Loucy (cell line): ENCODE measurements at regions not wholly inside any gene's neighbourhood (a gene's known extent, or its start where the extent isn't known, plus 50 kb on each side); places are given as distances from the start of the nearest gene placed in this dataset.

Experiments
- EZH2phosphoT487 ChIP-seq: fragments of 200-600 bp; IDR thresholded peaks from 2 replicates; pipeline ENCODE4 v1.6.1; 2018; ENCODE audit warnings: antibody characterized with exemption, mild to moderate bottlenecking, moderate library complexity, borderline replicate concordance
- TF ChIP-seq, protein P1 (sequence below): fragments of 200-600 bp; sonication (generic); conservative IDR thresholded peaks from 2 replicates; pipeline ENCODE4 v1.5.1; 2014; ENCODE audit warnings: mild to moderate bottlenecking, antibody characterized with exemption, low read length

DNA sequence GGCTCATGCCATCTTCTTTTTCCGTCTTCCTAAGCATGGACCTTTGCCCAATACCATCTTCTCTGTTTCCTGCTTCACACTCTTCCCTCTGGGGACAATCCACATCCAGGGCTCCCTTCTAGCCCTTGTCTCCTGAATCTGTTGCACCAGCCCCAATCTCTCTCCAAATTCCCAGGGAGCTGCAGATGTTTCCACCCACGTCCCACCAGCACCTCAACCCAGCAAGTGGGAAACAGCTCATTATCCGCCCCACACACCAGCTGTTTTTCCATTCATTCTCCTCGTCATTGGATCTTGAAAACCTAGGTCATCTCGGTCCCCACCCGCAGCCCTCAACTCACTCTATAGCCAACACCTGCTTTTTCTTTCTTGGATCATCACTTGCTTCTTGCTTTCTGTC is 185.0 kb upstream of the CDYL start:
- TF ChIP-seq, protein P1, sequence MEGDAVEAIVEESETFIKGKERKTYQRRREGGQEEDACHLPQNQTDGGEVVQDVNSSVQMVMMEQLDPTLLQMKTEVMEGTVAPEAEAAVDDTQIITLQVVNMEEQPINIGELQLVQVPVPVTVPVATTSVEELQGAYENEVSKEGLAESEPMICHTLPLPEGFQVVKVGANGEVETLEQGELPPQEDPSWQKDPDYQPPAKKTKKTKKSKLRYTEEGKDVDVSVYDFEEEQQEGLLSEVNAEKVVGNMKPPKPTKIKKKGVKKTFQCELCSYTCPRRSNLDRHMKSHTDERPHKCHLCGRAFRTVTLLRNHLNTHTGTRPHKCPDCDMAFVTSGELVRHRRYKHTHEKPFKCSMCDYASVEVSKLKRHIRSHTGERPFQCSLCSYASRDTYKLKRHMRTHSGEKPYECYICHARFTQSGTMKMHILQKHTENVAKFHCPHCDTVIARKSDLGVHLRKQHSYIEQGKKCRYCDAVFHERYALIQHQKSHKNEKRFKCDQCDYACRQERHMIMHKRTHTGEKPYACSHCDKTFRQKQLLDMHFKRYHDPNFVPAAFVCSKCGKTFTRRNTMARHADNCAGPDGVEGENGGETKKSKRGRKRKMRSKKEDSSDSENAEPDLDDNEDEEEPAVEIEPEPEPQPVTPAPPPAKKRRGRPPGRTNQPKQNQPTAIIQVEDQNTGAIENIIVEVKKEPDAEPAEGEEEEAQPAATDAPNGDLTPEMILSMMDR: no peak
- TF ChIP-seq EZH2phosphoT487: no peak
